G401.6 (cell line): ENCODE measurements at regions not wholly inside any gene's neighbourhood (a gene's known extent, or its start where the extent isn't known, plus 50 kb on each side); places are given as distances from the start of the nearest gene placed in this dataset.
"Not testable (repeated sequence)": the region's sequence is repeated elsewhere in the genome, so short reads cannot be mapped to it uniquely, and the experiment has no call there.

Experiments used
- FAIRE-seq: peaks from 2 replicates; lab custom pipeline; 2012; peaks lifted over from hg19 to GRCh38; lab: Jason Lieb, UNC

- FAIRE-seq, result not testable (repeated sequence)
Measured at GRCh38 chr15:62371683-62372082, 206.6 kb upstream of the C2CD4B start.

GRCh38 chr15:62377736-62378480 lies 212.8 kb upstream of the C2CD4B start:
- FAIRE-seq, result no peak

- no peak for FAIRE-seq
Measured at GRCh38 chr15:62378772-62379498, 213.8 kb upstream of the C2CD4B start.

GRCh38 chr15:62380011-62380410 lies 214.9 kb upstream of the C2CD4B start:
- no peak for FAIRE-seq

- FAIRE-seq, result no peak
Measured at GRCh38 chr15:62382046-62382445, 217.0 kb upstream of the C2CD4B start.

GRCh38 chr15:62389885-62390790 lies 225.1 kb upstream of the C2CD4B start, which contains the start of gene TLN2:
TSS of gene TLN2 (plus strand) at chr15:62390550.
- FAIRE-seq, result no peak

- no peak for FAIRE-seq
Measured at GRCh38 chr15:62390791-62391640, 225.9 kb upstream of the C2CD4B start.

GRCh38 chr15:62391641-62392262 lies 226.7 kb upstream of the C2CD4B start:
- FAIRE-seq, result no peak

- no peak for FAIRE-seq
Measured at GRCh38 chr15:62392376-62392775, 227.3 kb upstream of the C2CD4B start.

GRCh38 chr15:62393196-62393595 lies 228.1 kb upstream of the C2CD4B start:
- no peak for FAIRE-seq

GRCh38 chr15:62394079-62394478 lies 229.0 kb upstream of the C2CD4B start:
- FAIRE-seq, result no peak

- no peak for FAIRE-seq
Measured at GRCh38 chr15:62400778-62401177, 235.7 kb upstream of the C2CD4B start.

GRCh38 chr15:62402687-62403086 lies 237.6 kb upstream of the C2CD4B start:
- no peak for FAIRE-seq

- FAIRE-seq, result no peak
Measured at GRCh38 chr15:62403164-62403809, 238.2 kb upstream of the C2CD4B start.

- no peak for FAIRE-seq
Measured at GRCh38 chr15:62404194-62404985, 239.3 kb upstream of the C2CD4B start.

- FAIRE-seq, result no peak
Measured at GRCh38 chr15:62406305-62406891, 241.3 kb upstream of the C2CD4B start.

GRCh38 chr15:62407216-62407615 lies 242.1 kb upstream of the C2CD4B start:
- FAIRE-seq, result no peak

- FAIRE-seq, result no peak
Measured at GRCh38 chr15:62407962-62408361, 242.9 kb upstream of the C2CD4B start.

- FAIRE-seq, result no peak
Measured at GRCh38 chr15:62409466-62409865, 244.4 kb upstream of the C2CD4B start.
